ENCODE measurements at regions not wholly inside any gene's neighbourhood (a gene's known extent, or its start where the extent isn't known, plus 50 kb on each side); places are given as distances from the start of the nearest gene placed in this dataset.

- FAIRE-seq = no peak
- TF ChIP-seq CTCF (IDR thresholded peaks at IDR 0.05; ENCODE audit: borderline replicate concordance, extremely low read depth, insufficient read depth) = no peak
These were observed 231.0 kb upstream of the ADGRL2 start for GRCh38 chr1:81569761-81570160.

GRCh38 chr1:81563632-81564031, 237.1 kb upstream of the ADGRL2 start:
- DNase-seq = no peak
- Histone ChIP-seq H3K36me3 (ENCODE audit: control insufficient read depth in 2 of 3, insufficient read depth in 3 of 3, low read length in 3 of 3) (no peaks in the 10 kb centered on the region), H3K4me3 (ENCODE audit: low read length in 3 of 3) (no peak overlapping the region), H3K27me3 (ENCODE audit: control insufficient read depth, insufficient read depth, low read length) (no peaks in the 10 kb centered on the region), H3K27ac (ENCODE audit: low read depth in 2 of 2, low read length in 2 of 2) (no peak overlapping the region), H3K9ac (ENCODE audit: low read length in 3 of 3) (no peak overlapping the region), H3K4me1 (ENCODE audit: control insufficient read depth in 2 of 3, insufficient read depth in 2 of 3, low read depth in 1 of 3, low read length in 3 of 3) (no peaks in the 10 kb centered on the region), H3K9me3 (ENCODE audit: control insufficient read depth in 2 of 3, insufficient read depth in 1 of 3, low read length in 3 of 3) (no peaks in the 10 kb centered on the region)
- FAIRE-seq = no peak
- intact Hi-C loops (cut with DNase I) = no loop called here
- TF ChIP-seq CTCF (IDR thresholded peaks at IDR 0.05; ENCODE audit: borderline replicate concordance, extremely low read depth, insufficient read depth) = no peak

More at GRCh38 chr1:81569761-81570160, 231.0 kb upstream of the ADGRL2 start:
- no peaks in the 10 kb centered on the region for H3K4me1 ChIP-seq (ENCODE audit: control insufficient read depth in 2 of 3, insufficient read depth in 2 of 3, low read depth in 1 of 3, low read length in 3 of 3)
- no peaks in the 10 kb centered on the region for H3K9me3 ChIP-seq (ENCODE audit: control insufficient read depth in 2 of 3, insufficient read depth in 1 of 3, low read length in 3 of 3)
- no peak for DNase-seq
- H3K27ac ChIP-seq (ENCODE audit: low read depth in 2 of 2, low read length in 2 of 2) = no peak overlapping the region
- no peaks in the 10 kb centered on the region for H3K36me3 ChIP-seq (ENCODE audit: control insufficient read depth in 2 of 3, insufficient read depth in 3 of 3, low read length in 3 of 3)
- H3K9ac ChIP-seq (ENCODE audit: low read length in 3 of 3) = no peak overlapping the region
- no peak overlapping the region for H3K4me3 ChIP-seq (ENCODE audit: low read length in 3 of 3)
- H3K27me3 ChIP-seq (ENCODE audit: control insufficient read depth, insufficient read depth, low read length) = no peaks in the 10 kb centered on the region
- intact Hi-C loops (cut with DNase I) = no loop called here

GRCh38 chr1:81562934-81563333, 237.8 kb upstream of the ADGRL2 start:
- no peak for TF ChIP-seq CTCF (IDR thresholded peaks at IDR 0.05; ENCODE audit: borderline replicate concordance, extremely low read depth, insufficient read depth)
- intact Hi-C loops (cut with DNase I) = no loop called here
- H3K27ac ChIP-seq (ENCODE audit: low read depth in 2 of 2, low read length in 2 of 2) = no peak overlapping the region
- DNase-seq (no peak), FAIRE-seq (no peak)
- H3K9me3 ChIP-seq (ENCODE audit: control insufficient read depth in 2 of 3, insufficient read depth in 1 of 3, low read length in 3 of 3) = no peaks in the 10 kb centered on the region
- H3K36me3 ChIP-seq (ENCODE audit: control insufficient read depth in 2 of 3, insufficient read depth in 3 of 3, low read length in 3 of 3) = no peaks in the 10 kb centered on the region
- no peaks in the 10 kb centered on the region for H3K27me3 ChIP-seq (ENCODE audit: control insufficient read depth, insufficient read depth, low read length)
- no peak overlapping the region for H3K9ac ChIP-seq (ENCODE audit: low read length in 3 of 3)
- H3K4me3 ChIP-seq (ENCODE audit: low read length in 3 of 3) = no peak overlapping the region
- H3K4me1 ChIP-seq (ENCODE audit: control insufficient read depth in 2 of 3, insufficient read depth in 2 of 3, low read depth in 1 of 3, low read length in 3 of 3) = no peaks in the 10 kb centered on the region

GRCh38 chr1:81560629-81561028, 240.1 kb upstream of the ADGRL2 start:
- Histone ChIP-seq H3K4me3 (ENCODE audit: low read length in 3 of 3) (no peak overlapping the region), H3K9me3 (ENCODE audit: control insufficient read depth in 2 of 3, insufficient read depth in 1 of 3, low read length in 3 of 3) (no peaks in the 10 kb centered on the region), H3K4me1 (ENCODE audit: control insufficient read depth in 2 of 3, insufficient read depth in 2 of 3, low read depth in 1 of 3, low read length in 3 of 3) (no peaks in the 10 kb centered on the region), H3K27me3 (ENCODE audit: control insufficient read depth, insufficient read depth, low read length) (no peaks in the 10 kb centered on the region), H3K9ac (ENCODE audit: low read length in 3 of 3) (no peak overlapping the region), H3K36me3 (ENCODE audit: control insufficient read depth in 2 of 3, insufficient read depth in 3 of 3, low read length in 3 of 3) (no peaks in the 10 kb centered on the region), H3K27ac (ENCODE audit: low read depth in 2 of 2, low read length in 2 of 2) (no peak overlapping the region)
- intact Hi-C loops (cut with DNase I) = no loop called here
- FAIRE-seq = no peak
- no peak for TF ChIP-seq CTCF (IDR thresholded peaks at IDR 0.05; ENCODE audit: borderline replicate concordance, extremely low read depth, insufficient read depth)
- DNase-seq = no peak

Data from kidney (tissue), 13 donors.